ENCODE measurements at regions not wholly inside any gene's neighbourhood (a gene's known extent, or its start where the extent isn't known, plus 50 kb on each side); places are given as distances from the start of the nearest gene placed in this dataset.

- Histone ChIP-seq H3K4me2 (ENCODE audit: insufficient read depth, low read length) (no peak overlapping the region), H4K20me1 (ENCODE audit: insufficient read depth, low read length) (no peaks in the 10 kb centered on the region), H3K27me3 (ENCODE audit: insufficient read depth, low read length) (no peaks in the 10 kb centered on the region), H3K4me1 (ENCODE audit: insufficient read depth, low read length) (no peaks in the 10 kb centered on the region), H3K79me2 (ENCODE audit: insufficient read depth, low read length) (no peaks in the 10 kb centered on the region), H3K4me3 (ENCODE audit: insufficient read depth, low read length) (no peak overlapping the region), H3K27ac (ENCODE audit: low read depth, low read length) (no peak overlapping the region), H3K9me3 (ENCODE audit: low read depth, low read length) (no peaks in the 10 kb centered on the region), H2AFZ (ENCODE audit: low read length) (no peak overlapping the region), H3K36me3 (ENCODE audit: insufficient read depth, low read length) (no peaks in the 10 kb centered on the region)
- DNase-seq (ENCODE audit: insufficient read length, low spot score, missing footprints), result no peak
- no peak for TF ChIP-seq CTCF (IDR thresholded peaks at IDR 0.05; ENCODE audit: extremely low read depth, low read depth, low read length)
Observed at GRCh38 chr6:144856622-144857021, 571.5 kb downstream of the UTRN start.

GRCh38 chr6:144857086-144857485 is 572.0 kb downstream of the UTRN start:
- no peak for DNase-seq (ENCODE audit: insufficient read length, low spot score, missing footprints)
- Histone ChIP-seq H3K4me2 (ENCODE audit: insufficient read depth, low read length) (no peak overlapping the region), H3K36me3 (ENCODE audit: insufficient read depth, low read length) (no peaks in the 10 kb centered on the region), H3K4me3 (ENCODE audit: insufficient read depth, low read length) (no peak overlapping the region), H3K9me3 (ENCODE audit: low read depth, low read length) (no peaks in the 10 kb centered on the region), H2AFZ (ENCODE audit: low read length) (no peak overlapping the region), H3K27me3 (ENCODE audit: insufficient read depth, low read length) (no peaks in the 10 kb centered on the region), H3K79me2 (ENCODE audit: insufficient read depth, low read length) (no peaks in the 10 kb centered on the region), H4K20me1 (ENCODE audit: insufficient read depth, low read length) (no peaks in the 10 kb centered on the region), H3K4me1 (ENCODE audit: insufficient read depth, low read length) (no peaks in the 10 kb centered on the region), H3K27ac (ENCODE audit: low read depth, low read length) (no peak overlapping the region)
- no peak for TF ChIP-seq CTCF (IDR thresholded peaks at IDR 0.05; ENCODE audit: extremely low read depth, low read depth, low read length)

GRCh38 chr6:144862769-144863168 is 577.6 kb downstream of the UTRN start:
- no peak overlapping the region for H3K27ac ChIP-seq (ENCODE audit: low read depth, low read length)
- H3K79me2 ChIP-seq (ENCODE audit: insufficient read depth, low read length), result no peaks in the 10 kb centered on the region
- no peak overlapping the region for H2AFZ ChIP-seq (ENCODE audit: low read length)
- no peaks in the 10 kb centered on the region for H4K20me1 ChIP-seq (ENCODE audit: insufficient read depth, low read length)
- no peak for TF ChIP-seq CTCF (IDR thresholded peaks at IDR 0.05; ENCODE audit: extremely low read depth, low read depth, low read length)
- H3K36me3 ChIP-seq (ENCODE audit: insufficient read depth, low read length), result no peaks in the 10 kb centered on the region
- H3K27me3 ChIP-seq (ENCODE audit: insufficient read depth, low read length), result no peaks in the 10 kb centered on the region
- H3K9me3 ChIP-seq (ENCODE audit: low read depth, low read length), result peaks cover 4% of the 10 kb centered on the region
- no peak overlapping the region for H3K4me2 ChIP-seq (ENCODE audit: insufficient read depth, low read length)
- H3K4me3 ChIP-seq (ENCODE audit: insufficient read depth, low read length), result no peak overlapping the region
- DNase-seq (ENCODE audit: insufficient read length, low spot score, missing footprints), result no peak
- peaks cover 2% of the 10 kb centered on the region for H3K4me1 ChIP-seq (ENCODE audit: insufficient read depth, low read length)

GRCh38 chr6:144867761-144868160 is 582.6 kb downstream of the UTRN start:
- Histone ChIP-seq H3K4me1 (ENCODE audit: insufficient read depth, low read length) (peaks cover 7% of the 10 kb centered on the region), H3K4me3 (ENCODE audit: insufficient read depth, low read length) (no peak overlapping the region), H4K20me1 (ENCODE audit: insufficient read depth, low read length) (no peaks in the 10 kb centered on the region), H3K27me3 (ENCODE audit: insufficient read depth, low read length) (no peaks in the 10 kb centered on the region), H3K4me2 (ENCODE audit: insufficient read depth, low read length) (peak overlapping the region; percentile 41), H3K79me2 (ENCODE audit: insufficient read depth, low read length) (no peaks in the 10 kb centered on the region), H2AFZ (ENCODE audit: low read length) (peak overlapping the region; percentile 77), H3K27ac (ENCODE audit: low read depth, low read length) (no peak overlapping the region), H3K9me3 (ENCODE audit: low read depth, low read length) (peaks cover 4% of the 10 kb centered on the region), H3K36me3 (ENCODE audit: insufficient read depth, low read length) (no peaks in the 10 kb centered on the region)
- DNase-seq (ENCODE audit: insufficient read length, low spot score, missing footprints), result no peak
- no peak for TF ChIP-seq CTCF (IDR thresholded peaks at IDR 0.05; ENCODE audit: extremely low read depth, low read depth, low read length)

Measured in osteoblast (primary cell).